GM21367 (cell line): ENCODE measurements at regions not wholly inside any gene's neighbourhood (a gene's known extent, or its start where the extent isn't known, plus 50 kb on each side); places are given as distances from the start of the nearest gene placed in this dataset.
"Not testable (repeated sequence)": the region's sequence is repeated elsewhere in the genome, so short reads cannot be mapped to it uniquely, and the experiment has no call there.

Source experiments
- ATAC-seq: cut with Tn5 transposase; IDR thresholded peaks from one replicate; pipeline ENCODE4 v1.9.1; 2021; ENCODE audit not compliant: unreplicated experiment

DNA sequence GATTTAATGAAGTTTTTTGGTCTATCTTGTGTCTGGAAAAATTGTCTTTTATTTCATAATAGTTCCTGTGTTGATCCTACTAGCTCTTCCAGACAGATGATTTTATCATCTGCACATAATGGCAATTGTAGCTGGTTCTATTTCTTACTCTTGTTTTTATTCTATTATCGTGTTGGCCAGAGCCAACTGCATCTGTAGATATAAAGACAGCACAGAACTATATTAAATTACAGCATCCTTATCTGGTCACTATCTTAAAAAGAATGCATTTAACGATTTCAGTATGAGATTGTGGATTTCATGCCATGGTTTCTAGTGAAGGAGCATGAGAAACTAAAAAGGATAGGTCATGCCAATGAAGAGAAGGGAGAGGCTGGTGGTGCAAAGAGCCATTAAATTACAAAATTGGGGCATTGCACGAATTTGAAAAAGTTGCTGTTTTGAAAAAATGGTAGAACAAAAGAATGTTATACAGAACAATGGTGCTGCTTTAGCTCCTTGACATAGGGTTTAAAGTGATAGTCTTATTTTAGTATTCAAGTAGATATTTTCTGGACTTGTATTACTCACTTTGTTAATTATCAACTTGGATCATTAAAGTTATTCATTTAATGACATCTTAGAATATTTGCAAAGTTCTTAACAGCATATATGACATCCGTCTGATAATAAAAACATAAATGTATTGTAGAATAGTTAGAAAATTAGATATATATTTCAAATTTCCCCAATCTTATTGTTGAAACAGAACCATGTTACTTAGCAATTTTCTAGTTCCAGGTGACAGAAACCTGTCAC, 1250.3 kb downstream of the REEP3 start:
- no peak for ATAC-seq

DNA sequence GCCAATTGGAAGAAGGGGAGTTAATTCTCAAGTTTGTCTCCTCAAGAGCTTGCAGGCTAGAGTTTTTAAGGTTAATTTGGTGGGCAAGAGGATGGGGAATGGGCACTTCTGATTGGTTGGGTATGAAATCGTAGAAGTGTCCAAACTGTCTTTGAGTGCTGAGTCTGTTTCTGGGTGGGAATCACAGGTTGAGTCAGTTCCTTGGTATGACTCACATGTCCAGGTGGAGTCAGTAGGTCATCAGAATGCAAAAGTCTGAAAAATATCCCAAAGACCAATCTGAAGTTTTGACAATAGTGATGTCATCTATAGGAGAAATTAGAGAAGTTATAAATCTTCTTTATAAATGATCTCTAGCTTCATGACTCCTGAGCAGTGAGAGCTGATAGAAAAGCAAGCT, 1252.2 kb downstream of the REEP3 start:
- ATAC-seq = no peak

DNA sequence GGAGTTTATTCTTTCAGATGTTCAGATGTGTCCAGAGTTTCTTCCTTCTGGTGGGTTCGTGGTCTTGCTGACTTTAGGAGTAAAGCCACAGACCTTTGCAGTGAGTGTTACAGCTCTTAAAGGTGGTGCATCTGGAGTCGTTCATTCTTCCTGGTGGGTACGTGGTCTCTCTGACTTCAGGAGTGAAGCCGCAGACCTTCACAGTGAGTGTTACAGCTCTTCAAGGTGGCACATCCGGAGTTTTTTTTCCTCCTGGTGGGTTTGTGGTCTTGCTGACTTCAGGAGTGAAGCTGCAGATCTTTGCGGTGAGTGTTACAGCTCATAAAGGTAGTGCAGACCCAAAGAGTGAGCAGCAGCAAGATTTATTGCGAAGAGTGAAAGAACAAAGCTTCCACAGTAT, 1263.2 kb downstream of the REEP3 start:
- not testable (repeated sequence) for ATAC-seq

DNA sequence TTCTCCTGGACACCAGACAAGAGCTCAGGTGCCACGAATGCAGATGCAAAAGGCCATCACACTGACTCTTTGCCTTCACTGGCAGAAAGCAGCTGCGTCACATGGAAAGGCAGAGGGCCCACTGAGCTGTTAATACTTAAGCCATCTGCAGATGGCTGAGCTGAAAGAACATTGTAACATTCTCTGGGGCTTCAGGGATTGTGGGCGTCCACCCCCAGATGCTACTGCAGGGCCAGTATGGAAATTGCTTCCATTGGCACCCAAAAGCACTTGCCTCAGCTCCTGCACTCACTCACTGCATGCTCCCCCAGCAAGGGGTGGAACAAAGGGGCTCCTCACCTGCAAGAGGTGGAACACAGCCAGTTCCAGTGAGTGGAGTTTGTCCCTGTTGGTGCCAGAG, 1264.6 kb downstream of the REEP3 start:
- ATAC-seq = no peak

DNA sequence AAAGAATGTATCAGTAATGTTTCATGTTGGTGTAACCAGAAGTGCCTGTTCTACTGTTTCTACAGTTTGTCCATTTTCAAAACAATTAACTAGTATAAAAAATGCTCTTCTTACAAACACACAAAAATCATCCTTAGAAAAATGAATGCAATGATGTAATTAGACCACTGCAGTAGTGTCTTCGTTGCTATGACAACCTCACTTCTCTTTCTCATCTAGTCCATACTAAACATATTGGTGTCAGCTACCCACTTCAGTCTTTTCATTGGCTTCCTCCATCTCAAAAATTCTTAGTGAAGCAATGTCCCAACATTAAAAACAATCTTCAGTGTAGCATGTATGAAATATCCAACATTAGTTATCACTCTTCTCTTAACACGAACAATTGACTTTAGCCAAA, 1265.8 kb downstream of the REEP3 start:
- no peak for ATAC-seq

DNA sequence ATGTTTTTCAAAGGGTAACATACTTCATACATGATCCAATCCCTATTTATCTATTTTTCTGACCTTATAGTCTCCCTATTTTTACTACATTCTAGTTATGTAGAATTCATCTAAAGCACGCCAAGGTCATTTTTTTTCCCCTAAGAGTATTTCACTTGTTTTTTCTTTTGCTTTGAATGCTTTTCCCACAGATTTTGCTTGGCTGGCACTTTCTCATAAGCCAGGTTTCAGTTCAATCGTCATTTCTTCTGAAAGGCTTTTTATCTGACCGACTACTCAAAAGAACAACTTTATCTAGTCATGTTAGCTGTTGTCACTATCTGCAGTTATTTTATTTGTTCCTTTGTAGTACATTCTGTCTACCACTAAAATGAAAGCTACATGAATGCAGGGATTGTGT, 1274.6 kb downstream of the REEP3 start:
- ATAC-seq = no peak

DNA sequence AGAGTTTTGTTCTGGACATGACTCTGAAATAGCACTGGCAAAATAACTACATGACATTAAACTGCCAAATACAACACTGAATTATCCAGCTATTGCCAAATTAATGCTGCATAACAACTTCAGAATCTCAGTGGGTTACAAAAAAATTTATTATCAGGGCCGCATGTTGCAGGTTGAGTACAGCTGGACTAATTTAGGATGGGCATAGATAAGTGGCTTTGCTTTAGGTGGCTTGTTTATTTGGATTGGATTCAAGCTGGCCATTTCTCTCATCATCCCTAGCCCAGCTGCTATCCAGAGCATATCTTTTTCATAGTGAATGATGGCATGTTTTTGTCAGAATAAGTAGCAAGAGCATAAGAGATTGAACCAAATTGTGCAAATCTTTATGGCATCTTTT, 1277.1 kb downstream of the REEP3 start:
- ATAC-seq = no peak

DNA sequence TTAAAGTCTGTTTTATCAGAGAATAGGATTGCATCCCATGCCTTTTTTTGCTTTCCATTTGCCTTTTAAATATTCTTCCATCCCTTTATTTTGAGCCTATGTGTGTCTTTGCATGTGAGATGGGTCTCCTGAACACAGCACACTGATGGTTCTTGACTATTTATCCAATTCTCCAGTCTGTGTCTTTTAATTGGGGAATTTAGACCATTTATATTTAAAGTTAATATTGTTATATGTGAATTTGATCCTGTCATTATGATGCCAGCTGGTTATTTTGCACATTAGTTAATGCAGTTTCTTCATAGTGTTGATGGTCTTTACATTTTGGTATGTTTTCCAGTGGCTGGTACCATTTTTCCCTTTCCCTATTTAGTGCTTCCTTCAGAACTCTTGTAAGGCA, 1287.0 kb downstream of the REEP3 start:
- not testable (repeated sequence) for ATAC-seq

DNA sequence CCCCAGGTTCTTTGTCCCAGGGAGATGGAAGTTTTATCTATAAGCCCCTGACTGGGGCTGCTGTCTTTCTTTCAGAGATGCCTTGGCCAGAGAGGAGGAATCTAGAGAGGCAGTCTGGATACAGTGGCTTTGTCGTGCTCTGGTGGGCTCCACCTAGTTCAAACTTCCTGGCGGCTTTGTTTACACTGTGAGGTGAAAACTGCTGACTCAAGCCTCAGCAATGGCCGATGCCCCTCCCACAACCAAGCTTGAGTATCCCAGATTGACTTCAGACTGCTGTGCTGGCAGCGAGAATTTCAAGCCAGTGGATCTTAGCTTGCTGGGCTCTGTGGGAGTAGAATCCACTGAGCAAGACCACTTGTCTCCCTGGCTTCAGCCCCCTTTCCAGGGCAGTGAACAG, 1288.8 kb downstream of the REEP3 start:
- ATAC-seq = not testable (repeated sequence)

DNA sequence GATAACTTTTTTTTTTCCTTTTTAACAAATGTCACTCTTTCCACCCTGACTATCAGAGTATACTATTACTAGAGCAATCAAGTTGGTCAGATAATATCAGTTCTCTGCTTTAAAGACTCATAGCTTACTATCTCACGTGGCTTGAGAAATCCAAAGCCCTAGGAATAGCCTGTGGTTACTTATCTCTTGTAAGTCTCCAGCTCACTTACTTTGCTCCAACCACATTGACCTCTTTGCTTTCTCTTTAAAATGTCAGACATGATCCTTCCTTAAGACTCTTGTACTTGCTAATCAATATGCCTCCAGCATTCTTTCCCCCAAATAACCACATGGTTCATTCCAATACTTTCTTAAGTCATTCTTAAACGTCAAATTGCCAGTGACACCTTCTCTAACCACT, 1292.2 kb downstream of the REEP3 start:
- ATAC-seq = no peak

DNA sequence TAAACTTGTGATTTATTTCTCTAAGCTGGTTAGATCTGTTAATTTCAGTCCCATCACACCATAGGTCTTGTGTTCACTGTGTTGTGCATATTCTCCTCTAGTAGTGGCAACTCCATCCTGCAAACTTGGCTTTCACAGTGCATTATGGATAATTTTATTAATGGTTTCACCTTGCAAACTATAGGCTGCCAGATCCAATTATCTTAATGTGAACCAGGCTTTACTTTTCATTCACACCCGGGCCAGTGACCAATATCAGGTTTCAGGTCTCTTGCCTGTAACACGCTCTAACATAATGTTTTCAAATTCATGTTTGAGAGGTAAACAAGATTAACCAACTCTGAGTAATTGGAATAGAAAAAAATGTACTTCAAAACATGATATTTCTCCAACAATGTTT, 1293.0 kb downstream of the REEP3 start:
- ATAC-seq = no peak

DNA sequence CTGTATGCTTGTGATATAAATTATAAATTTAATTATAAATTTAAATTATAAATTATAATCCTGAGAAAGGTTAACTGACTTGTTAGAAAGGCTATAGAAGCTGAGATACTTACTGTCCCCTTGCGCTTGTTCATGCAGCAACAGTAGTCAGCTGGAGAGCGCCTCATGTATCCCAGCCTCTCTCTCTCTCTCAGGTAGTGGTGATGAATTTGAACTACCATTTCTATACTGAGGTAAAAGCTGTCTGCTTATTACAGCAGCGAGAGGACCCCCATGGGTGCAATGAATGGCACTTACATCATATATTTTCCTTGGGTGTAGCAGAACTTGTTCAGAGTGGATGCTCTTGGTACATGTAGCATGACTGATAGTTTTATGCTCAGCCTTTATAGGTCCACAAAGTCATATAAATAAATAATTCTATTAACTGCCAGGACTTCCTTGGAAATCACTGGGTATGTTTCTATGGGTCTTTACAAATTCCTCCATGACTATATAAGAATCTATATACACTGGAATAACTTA, 1308.7 kb downstream of the REEP3 start:
- ATAC-seq = no peak

DNA sequence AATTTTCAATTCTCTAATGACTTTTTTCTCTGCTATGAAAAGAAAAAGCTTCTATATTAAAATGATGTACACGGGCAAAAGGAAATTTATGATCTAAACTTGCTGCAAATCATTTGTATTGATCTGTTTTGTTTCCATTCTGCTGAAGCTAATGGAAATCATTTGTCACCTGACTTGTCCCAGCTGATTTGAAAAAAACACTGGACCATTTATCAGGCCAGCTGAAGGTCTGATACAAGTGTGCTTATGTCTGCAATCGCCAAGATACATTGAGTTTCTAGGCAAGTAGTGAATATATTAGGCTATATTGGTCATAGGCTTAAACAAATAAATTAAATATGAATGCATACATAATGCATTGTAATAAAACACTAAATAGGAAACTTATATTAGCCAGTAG, 1309.7 kb downstream of the REEP3 start:
- ATAC-seq = no peak

DNA sequence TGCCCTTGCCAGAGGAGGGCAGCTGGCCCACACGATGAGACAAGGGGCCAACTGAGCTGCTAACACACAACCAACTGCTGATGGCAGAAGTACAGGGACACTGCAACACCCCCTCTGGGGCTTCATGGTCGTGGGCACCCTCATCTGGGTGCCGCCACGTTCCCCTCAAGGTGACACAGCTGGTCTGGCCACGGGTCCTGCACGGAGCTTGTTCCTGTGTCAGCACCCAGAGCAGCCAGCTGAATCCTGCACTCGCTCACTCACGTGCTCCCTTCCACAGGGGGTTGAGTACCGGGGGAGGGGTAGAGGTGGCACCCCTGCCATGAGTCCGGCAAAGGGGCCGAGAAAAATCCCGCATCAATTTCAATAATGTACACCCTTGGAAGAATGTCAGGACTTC, 1319.1 kb downstream of the REEP3 start:
- ATAC-seq = no peak

DNA sequence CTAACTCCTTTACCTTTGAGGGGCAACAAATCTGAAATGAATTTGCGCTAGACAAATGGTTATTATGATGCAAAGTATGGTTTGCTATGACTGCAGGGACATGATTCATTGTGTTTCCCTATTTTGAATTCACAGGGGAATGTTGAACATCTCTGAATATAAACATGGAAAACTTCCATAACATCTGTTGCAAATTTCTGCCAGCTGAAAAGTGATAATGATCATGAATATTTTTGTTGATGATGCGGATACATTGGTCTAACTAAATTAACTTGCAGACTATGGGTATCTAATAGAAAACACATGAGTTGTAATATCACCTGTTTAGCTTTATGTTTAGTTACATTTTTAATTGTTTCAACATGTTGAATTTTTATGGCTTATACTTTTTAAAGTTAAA, 1325.5 kb downstream of the REEP3 start:
- no peak for ATAC-seq

DNA sequence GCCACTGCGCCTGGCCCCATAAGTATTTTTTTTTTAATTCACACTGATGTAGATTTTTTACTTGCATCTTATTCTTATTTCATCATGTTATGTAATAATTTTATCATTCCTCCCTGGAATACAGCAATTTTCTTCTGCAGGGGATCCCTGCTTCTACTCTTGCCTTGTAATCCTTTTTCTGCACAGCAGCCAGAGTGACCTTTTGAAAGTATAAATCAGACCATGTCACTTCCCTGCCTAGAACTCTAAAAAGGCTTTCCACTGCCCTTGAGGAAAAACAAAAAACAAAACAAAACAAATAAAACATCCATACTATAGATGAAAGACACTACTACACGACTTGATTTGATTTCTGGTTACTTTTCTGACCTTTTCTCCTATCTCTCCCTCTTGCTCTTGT, 1334.7 kb downstream of the REEP3 start:
- ATAC-seq = no peak

DNA sequence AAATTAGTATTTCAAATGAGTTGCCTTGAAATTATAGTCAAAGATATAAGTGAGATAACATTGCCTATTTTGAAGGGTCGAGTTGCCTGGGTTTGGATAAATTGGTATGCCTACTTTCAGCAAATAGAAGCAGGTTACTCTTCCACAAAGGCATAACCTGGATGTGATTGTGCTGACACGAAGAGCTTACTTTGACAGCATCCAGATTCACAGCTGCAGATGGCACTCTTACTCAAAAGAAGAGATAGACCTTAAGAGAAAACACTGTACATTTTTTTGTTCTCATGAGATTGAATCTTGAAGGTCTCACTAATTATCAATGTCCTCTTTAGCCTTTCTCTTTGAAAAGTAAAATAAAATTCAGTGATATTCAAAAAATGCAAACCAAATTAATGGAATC, 1338.7 kb downstream of the REEP3 start:
- ATAC-seq = no peak

DNA sequence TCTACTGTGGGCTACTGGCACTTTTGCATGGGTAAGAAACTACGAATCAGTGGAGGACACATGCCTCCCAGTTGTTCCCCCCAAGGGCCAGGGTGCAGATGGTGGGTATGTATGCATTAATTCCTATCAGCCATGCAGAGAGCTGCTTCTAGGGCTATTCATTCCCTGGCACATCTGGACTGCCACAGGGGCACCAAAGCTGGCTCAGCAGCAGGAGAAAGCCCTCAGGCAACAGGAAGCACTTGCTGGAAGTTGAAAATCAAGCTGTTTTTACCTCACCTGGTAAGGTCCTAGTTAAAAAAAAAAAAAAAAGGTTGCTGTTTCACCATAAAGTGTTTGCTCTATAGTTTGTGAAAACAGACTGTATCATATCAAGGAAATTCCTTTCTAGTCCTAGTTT, 1342.6 kb downstream of the REEP3 start:
- ATAC-seq = no peak

DNA sequence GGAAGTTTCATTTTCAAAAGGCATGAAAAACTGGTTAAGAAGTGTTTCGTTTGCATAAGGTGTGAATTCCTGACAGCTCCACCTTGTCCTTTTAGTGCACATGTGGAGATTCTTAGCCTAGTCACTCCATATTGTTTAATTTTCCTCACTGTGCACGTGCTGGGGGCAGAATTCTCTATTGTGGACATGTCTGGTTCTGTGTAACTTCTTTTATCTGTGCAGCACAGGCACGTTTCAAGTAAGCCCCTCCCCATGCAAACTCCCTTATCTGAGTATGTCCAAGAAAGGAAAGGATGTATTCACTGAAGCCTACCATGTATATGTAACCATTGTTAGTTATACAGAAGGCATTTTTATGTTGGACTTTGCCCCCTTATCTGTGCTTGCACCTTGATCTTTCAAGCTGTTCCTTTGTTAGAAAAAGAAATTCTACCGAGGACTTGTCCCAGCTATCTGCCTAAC, 1346.3 kb downstream of the REEP3 start:
- ATAC-seq = no peak

DNA sequence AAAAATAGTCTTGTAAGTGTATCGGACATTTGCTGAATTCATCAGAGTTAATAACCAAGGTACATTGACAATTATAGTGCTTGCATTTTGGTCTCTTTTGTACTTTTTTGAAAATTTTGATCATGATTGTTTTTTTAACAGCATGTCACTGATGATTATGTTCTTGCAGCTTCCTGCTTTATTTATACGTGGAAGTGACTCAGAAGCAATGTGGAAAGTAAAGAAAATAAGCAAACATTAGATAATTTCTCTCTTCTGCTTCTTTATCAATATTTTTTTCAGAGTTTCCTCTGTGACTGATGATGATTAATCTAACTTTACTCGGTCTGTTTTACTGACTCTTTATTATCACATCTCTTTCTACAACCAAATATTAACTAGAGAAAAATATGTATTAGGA, 1351.9 kb downstream of the REEP3 start:
- ATAC-seq = no peak

DNA sequence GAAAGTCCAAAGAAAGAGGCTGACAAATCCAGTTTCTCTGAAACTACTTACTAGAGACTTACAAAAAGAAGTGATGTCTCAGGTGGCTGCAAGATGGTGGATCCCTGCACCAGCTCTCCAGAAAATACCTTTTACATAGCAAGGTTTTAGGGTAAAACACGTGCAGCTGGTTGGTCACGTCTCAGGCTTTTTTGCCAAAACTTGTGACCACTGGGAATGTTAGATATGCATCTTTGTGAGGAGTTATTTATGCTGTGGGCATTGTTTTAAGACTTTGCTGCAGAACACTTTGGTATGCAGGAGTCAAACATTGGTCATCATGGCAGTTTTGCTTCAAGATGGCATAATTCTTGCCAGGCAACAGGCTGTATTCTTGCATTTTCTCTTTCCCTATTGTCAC, 1352.8 kb downstream of the REEP3 start:
- ATAC-seq = no peak

DNA sequence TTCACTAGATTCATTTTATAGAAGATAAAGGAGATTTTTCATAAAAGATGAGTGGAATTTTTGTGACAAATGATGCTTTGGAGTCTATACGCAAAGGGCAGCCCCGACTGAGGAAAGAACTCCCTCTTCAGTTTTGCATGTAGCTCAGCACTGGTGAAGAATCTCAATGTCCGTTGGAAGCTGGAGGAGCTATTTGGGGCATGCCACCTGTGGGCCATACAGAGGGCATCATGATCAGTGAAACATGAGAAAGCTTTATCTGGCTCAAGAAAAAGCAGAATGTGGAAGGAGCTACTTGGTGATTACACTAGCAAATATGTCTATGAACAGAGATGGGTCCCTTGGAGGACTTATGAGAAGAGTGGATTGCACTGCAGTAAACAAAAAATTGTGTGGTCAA, 1359.3 kb downstream of the REEP3 start:
- no peak for ATAC-seq

DNA sequence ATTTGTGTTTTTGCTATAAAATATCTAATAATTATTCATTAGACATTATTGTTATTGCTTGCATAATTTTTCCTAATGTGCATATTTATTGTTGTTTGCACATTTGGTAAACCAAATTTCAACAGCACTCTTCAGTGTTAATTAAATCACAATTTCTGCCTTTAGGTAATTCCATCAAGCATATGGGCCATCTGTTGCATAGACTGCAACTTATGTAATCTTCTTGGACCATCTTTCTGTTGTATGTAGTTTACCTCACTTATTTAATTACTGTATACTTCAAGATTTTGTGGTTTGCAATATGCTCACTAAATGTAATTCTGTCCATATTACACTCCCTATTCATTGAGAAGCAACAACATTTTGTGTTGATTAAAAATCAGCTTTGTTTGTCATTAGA, 1360.1 kb downstream of the REEP3 start:
- no peak for ATAC-seq
